ENCODE measurements at regions not wholly inside any gene's neighbourhood (a gene's known extent, or its start where the extent isn't known, plus 50 kb on each side); places are given as distances from the start of the nearest gene placed in this dataset.

- no peak for DNase-seq
- intact Hi-C loops (cut with DNase I) = no loop called here
- Histone ChIP-seq H3K9ac (ENCODE audit: low read depth in 2 of 2, low read length in 2 of 2) (no peak overlapping the region), H3K4me3 (no peak overlapping the region), H3K27me3 (no peaks in the 10 kb centered on the region), H3K36me3 (no peaks in the 10 kb centered on the region), H3K27ac (no peak overlapping the region), H3K9me3 (no peaks in the 10 kb centered on the region), H3K4me1 (no peaks in the 10 kb centered on the region)
- no peak for TF ChIP-seq CTCF (IDR thresholded peaks at IDR 0.05)
Observed at GRCh38 chr12:43289426-43289801, 262.6 kb downstream of the ADAMTS20 start.

GRCh38 chr12:43288671-43289425 lies 263.2 kb downstream of the ADAMTS20 start:
- H3K9me3 ChIP-seq = no peaks in the 10 kb centered on the region
- H3K36me3 ChIP-seq = no peaks in the 10 kb centered on the region
- no peak for TF ChIP-seq CTCF (IDR thresholded peaks at IDR 0.05)
- H3K4me1 ChIP-seq = no peaks in the 10 kb centered on the region
- H3K27me3 ChIP-seq = no peaks in the 10 kb centered on the region
- H3K4me3 ChIP-seq = no peak overlapping the region
- intact Hi-C loops (cut with DNase I) = no loop called here
- H3K27ac ChIP-seq = no peak overlapping the region
- DNase-seq = no peak
- no peak overlapping the region for H3K9ac ChIP-seq (ENCODE audit: low read depth in 2 of 2, low read length in 2 of 2)

- no peaks in the 10 kb centered on the region for H3K36me3 ChIP-seq
- H3K9ac ChIP-seq (ENCODE audit: low read depth in 2 of 2, low read length in 2 of 2) = no peak overlapping the region
- H3K9me3 ChIP-seq = no peaks in the 10 kb centered on the region
- DNase-seq = no peak
- TF ChIP-seq CTCF (IDR thresholded peaks at IDR 0.05) = no peak
- H3K4me1 ChIP-seq = no peaks in the 10 kb centered on the region
- intact Hi-C loops (cut with DNase I) = no loop called here
- no peak overlapping the region for H3K4me3 ChIP-seq
- no peaks in the 10 kb centered on the region for H3K27me3 ChIP-seq
- no peak overlapping the region for H3K27ac ChIP-seq
Observed at GRCh38 chr12:43287706-43288383, 264.2 kb downstream of the ADAMTS20 start.

- no peak overlapping the region for H3K27ac ChIP-seq
Observed at GRCh38 chr12:43286986-43287385, 265.0 kb downstream of the ADAMTS20 start.

GRCh38 chr12:43285159-43285598 lies 266.8 kb downstream of the ADAMTS20 start:
- no peak overlapping the region for H3K9ac ChIP-seq (ENCODE audit: low read depth in 2 of 2, low read length in 2 of 2)
- no peaks in the 10 kb centered on the region for H3K9me3 ChIP-seq
- no peak overlapping the region for H3K4me3 ChIP-seq
- TF ChIP-seq CTCF (IDR thresholded peaks at IDR 0.05) = no peak
- H3K27ac ChIP-seq = no peak overlapping the region
- no peaks in the 10 kb centered on the region for H3K4me1 ChIP-seq
- H3K27me3 ChIP-seq = no peaks in the 10 kb centered on the region
- no peaks in the 10 kb centered on the region for H3K36me3 ChIP-seq
- DNase-seq = no peak
- intact Hi-C loops (cut with DNase I) = no loop called here

More at GRCh38 chr12:43286986-43287385, 265.0 kb downstream of the ADAMTS20 start:
- Histone ChIP-seq H3K4me1 (no peaks in the 10 kb centered on the region), H3K27me3 (no peaks in the 10 kb centered on the region), H3K9ac (ENCODE audit: low read depth in 2 of 2, low read length in 2 of 2) (no peak overlapping the region), H3K4me3 (no peak overlapping the region), H3K36me3 (no peaks in the 10 kb centered on the region), H3K9me3 (no peaks in the 10 kb centered on the region)
- TF ChIP-seq CTCF (IDR thresholded peaks at IDR 0.05) = no peak
- DNase-seq = no peak
- intact Hi-C loops (cut with DNase I) = no loop called here
